NCI-H1105 (cell line): ENCODE measurements at regions not wholly inside any gene's neighbourhood (a gene's known extent, or its start where the extent isn't known, plus 50 kb on each side); places are given as distances from the start of the nearest gene placed in this dataset.

Experiments
- DNase-seq: peaks from one replicate; lab custom pipeline; 2025; lab: John Stamatoyannopoulos, UW

- no peak for DNase-seq
Observed at GRCh38 chr11:113581713-113582112, 106.5 kb upstream of the DRD2 start.

DNA sequence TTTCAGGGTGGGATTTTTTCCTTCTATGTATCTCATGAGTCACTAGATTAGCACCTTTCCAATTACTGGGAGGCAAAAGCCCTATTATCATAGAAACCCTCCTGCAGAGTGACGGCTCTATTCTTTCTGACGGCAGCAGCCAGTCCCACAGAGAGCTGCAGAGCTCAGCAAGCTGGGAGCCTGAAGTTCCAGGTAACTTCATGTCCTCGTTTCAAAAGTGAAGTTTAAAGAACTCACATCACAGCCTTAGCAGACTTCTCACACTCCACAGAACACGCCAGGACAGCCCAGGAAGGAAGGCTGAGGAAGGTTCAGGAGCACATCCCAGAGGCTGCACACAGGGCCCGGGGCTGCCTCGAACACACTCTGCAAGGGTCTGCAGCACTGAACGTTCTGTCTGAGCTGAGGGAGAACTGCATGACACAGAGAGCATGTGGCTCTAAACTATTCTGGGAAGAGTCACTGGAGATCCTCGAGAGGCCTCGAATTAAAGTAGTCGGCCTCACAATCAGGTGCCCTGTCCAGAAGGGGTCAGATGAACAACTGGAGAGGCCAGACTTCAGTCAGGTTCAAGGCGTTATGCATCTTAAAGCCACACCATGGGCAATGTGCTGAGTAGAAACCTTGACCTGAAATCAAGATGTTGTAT is 104.2 kb upstream of the DRD2 start:
- DNase-seq: no peak

- DNase-seq: no peak
Observed at GRCh38 chr11:113578715-113579250, 103.6 kb upstream of the DRD2 start.

GRCh38 chr11:113578033-113578380 is 102.8 kb upstream of the DRD2 start:
- no peak for DNase-seq

GRCh38 chr11:113577356-113578032 is 102.3 kb upstream of the DRD2 start:
- peak; percentile 92 for DNase-seq

GRCh38 chr11:113574586-113574985 is 99.4 kb upstream of the DRD2 start:
- peak; percentile 37 for DNase-seq

GRCh38 chr11:113574171-113574570 is 99.0 kb upstream of the DRD2 start:
- peak; percentile 77 for DNase-seq

GRCh38 chr11:113572136-113572735 is 97.0 kb upstream of the DRD2 start:
- DNase-seq: no peak

GRCh38 chr11:113571531-113571930 is 96.3 kb upstream of the DRD2 start:
- no peak for DNase-seq

DNA sequence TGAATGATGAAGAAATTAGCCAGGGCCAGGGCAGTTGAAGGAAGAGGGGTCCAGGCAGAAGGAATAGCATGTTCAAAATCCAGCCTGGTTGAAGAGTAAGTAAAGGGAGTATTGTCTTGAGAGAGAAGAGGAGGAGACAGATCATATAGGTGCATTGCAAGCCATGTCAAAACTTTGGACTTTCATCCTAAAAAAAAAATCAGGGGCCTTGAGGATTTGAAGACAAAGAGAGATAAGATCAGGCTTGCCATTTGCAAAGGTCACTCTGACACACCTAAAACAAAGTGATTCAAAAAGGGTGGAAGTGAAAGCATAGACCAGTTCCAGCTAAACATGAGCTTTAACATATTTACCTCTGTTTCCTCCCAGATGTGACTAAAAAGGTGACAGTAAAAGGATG is 95.7 kb upstream of the DRD2 start:
- no peak for DNase-seq

- no peak for DNase-seq
Observed at GRCh38 chr11:113569391-113569790, 94.2 kb upstream of the DRD2 start.

- peak; percentile 36 for DNase-seq
Observed at GRCh38 chr11:113568566-113568965, 93.4 kb upstream of the DRD2 start.

- peak; percentile 36 for DNase-seq
Observed at GRCh38 chr11:113567867-113568544, 92.8 kb upstream of the DRD2 start.

DNA sequence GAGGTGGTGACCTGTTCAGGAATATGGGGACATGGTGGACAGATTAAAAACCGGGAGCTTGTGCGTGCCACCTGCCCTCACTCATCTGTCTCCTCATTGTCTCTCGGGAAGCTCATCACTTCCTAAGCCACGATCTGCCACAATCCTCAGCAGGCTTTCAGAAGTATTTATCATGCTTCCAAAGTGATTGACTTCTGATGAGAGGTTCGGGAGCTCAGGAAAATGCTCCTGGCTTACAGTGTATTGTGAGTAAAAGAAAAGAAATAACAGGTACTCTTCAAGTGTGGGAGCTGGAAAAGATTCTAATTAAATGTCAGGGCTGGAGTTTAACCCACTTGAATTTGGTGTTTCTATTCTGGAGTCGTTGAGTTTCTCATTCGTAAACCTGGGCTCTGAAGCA is 91.9 kb upstream of the DRD2 start:
- no peak for DNase-seq

GRCh38 chr11:113564527-113565130 is 89.4 kb upstream of the DRD2 start:
- no peak for DNase-seq

GRCh38 chr11:113563766-113564526 is 88.7 kb upstream of the DRD2 start:
- DNase-seq: no peak

GRCh38 chr11:113562981-113563461 is 87.8 kb upstream of the DRD2 start:
- DNase-seq: no peak

GRCh38 chr11:113562576-113562975 is 87.4 kb upstream of the DRD2 start:
- no peak for DNase-seq

GRCh38 chr11:113557926-113558325 is 82.7 kb upstream of the DRD2 start:
- no peak for DNase-seq

DNA sequence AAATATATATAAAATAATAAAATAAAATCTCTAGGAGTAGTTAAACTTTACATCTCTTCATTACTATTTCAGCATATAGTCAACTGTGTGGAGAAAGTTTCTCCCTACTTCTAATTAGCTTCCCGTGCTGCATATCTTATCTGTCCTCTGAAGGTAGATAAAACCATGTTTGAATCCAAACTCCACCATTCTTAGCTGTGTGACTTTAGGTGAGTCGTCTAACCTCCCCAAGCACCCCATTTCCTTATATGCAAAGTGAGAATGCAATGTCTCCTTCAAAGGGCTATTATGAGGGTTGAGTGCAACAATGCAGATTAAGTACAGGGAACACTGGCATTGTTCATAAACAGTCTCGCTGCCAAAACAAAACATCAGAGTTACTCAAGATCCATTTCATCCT is 80.8 kb upstream of the DRD2 start:
- no peak for DNase-seq

GRCh38 chr11:113555071-113555619 is 79.9 kb upstream of the DRD2 start:
- DNase-seq: no peak
